HG02852 (cell line): ENCODE measurements at regions not wholly inside any gene's neighbourhood (a gene's known extent, or its start where the extent isn't known, plus 50 kb on each side); places are given as distances from the start of the nearest gene placed in this dataset.
A peak's percentile ranks its signal among the peaks of the same experiment; 100 is the strongest.
"Not testable (repeated sequence)": the region's sequence is repeated elsewhere in the genome, so short reads cannot be mapped to it uniquely, and the experiment has no call there.

ENCODE experiments used
- ATAC-seq: cut with Tn5 transposase; IDR thresholded peaks from one replicate; pipeline ENCODE4 v1.9.1; 2021; ENCODE audit warnings: mild to moderate bottlenecking, moderate library complexity; ENCODE audit not compliant: unreplicated experiment

DNA sequence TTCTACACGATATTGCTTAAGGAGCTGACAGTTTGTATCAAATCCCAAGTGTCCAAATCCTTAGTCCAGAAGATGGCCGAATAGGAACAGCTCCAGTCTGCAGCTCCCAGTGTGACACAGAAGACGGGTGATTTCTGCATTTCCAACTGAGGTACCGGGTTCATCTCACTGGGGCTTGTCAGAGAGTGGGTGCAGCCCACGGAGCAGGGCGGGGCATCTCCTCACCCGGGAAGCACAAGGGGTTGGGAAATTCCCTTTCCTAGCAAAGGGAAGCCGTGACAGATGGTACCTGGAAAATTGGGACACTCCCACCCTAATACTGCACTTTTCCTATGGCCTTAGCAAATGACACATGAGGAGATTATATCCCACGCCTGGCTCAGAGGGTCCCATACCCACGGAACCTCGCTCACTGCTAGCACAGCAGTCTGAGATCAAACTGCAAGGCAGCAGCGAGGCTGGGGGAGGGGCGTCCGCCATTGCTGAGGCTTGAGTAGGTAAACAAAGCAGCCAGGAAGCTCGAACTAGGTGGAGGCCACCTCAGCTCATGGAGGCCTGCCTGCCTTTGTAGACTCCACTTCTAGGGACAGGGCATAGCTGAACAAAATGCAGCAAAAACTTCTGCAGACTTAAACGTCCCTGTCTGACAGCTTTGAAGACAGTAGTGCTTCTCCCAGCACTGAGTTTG is 162.3 kb upstream of the MAP2 start:
- not testable (repeated sequence) for ATAC-seq

DNA sequence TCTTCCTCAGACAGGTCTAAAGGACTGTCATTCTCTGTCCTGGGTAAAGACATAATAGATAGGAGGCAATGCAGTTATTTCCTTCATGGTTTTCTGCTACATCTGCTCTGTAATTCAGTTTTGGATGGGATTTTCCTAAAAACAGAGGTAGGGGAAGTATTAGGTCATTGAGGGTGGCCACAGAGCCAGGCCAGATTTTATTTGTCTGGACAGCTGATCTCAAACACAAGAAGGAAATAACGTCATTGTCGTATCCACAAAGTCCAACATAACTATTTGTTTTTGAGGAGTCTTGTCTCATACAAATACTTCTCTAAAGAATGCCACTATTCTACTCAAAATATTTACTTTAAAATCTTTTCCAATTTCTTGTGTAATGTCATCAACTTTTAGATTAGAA is 154.8 kb upstream of the MAP2 start:
- no peak for ATAC-seq

- no peak for ATAC-seq
These were observed 147.8 kb upstream of the MAP2 start for GRCh38 chr2:209276000-209276399.

DNA sequence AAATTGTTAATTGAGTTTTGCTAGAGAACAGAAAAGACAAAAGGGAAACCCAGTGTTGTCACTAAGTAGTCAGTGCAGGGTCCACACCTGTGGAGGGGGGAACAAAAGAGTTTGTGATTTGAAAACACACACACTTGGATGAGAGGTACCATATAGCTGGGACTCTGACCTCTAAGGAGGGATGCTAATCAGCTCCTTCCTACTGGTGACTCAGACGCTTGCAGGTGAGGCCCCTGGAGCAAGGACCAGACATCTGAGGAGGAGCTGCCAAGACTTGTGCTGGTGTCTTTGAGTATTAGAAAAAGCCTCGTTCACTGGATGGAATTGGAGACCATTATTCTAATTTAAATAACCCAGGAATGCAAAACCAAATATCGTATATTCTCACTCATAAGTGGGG is 146.4 kb upstream of the MAP2 start:
- ATAC-seq = no peak

DNA sequence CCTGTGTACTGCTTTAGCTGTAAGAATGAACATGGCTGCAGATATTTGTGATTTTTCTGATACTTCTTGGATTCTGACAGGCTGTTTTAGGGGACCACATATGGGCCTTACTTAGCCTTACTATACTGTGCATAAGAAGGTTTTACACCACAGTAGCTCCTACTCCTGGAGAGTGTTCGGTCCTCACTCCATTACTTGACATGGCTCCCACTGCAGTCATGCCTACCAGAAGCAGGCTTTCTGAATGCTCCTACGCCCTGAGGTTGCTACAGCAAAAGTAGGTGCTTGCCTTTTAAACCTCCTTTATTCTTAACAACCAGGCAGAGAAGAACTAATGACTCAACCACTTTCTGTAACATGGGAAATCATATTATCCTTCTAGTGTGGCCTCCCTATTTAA is 125.2 kb upstream of the MAP2 start:
- no peak for ATAC-seq

GRCh38 chr2:209299478-209299877 is 124.4 kb upstream of the MAP2 start:
- not testable (repeated sequence) for ATAC-seq

DNA sequence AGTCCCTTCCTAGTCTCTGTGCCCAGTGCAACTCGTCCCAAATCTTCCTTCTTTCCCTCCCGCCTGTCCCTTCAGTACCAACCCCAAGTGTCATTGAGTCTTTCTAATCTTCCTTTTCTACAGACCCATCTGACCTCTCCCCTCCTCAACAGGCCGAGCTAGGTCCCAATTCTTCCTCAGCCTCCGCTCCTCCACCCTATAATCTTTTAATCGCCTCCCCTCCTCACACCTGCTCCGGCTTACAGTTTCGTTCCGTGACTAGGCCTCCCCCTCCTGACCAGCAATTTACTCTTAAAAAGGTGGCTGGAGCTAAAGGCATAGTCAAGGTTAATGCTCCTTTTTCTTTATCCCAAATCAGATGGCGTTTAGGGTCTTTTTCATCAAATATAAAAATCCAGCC is 123.1 kb upstream of the MAP2 start:
- not testable (repeated sequence) for ATAC-seq

DNA sequence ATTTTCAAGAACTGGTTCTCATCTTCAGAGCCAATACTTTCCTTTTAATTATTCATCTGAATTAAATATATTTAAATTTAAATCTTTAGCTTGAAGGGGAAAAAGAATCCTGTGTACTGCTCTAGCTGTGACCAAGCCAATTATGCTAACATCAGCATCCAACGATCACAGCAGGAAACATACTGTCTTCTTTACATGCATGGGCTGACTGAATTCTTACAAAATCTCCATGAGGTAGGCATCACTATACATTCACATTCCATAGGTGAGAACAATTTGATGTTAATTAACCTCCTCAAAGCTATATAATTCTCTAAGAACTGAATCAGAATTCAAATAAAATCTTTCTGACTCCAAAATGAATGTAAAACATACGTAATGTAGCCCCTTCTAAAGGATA is 118.8 kb upstream of the MAP2 start:
- ATAC-seq = no peak

DNA sequence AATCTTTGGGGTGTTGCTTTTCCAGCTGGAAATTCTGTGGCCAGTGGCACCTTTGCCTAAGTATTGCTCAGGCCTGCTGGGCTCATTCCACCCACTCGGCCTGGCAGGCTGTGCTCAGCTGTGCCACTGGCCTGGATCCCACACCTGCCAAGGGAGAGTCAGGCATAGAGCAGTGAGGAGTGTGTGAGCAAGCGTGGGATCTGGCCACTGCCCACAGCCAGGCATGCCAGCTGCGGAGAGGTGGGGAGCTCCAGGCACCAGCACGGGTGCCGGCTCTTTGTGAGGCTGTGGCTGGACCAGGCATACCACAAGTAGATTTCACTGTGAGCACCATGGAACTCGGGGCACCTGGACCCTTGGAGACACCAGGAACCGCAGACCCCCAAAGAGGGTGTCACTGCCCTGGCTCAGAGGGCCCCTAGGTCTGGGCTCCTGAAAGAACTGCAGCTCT is 118.1 kb upstream of the MAP2 start:
- ATAC-seq = no peak

- ATAC-seq = no peak
These were observed 116.5 kb upstream of the MAP2 start for GRCh38 chr2:209307161-209308001.

DNA sequence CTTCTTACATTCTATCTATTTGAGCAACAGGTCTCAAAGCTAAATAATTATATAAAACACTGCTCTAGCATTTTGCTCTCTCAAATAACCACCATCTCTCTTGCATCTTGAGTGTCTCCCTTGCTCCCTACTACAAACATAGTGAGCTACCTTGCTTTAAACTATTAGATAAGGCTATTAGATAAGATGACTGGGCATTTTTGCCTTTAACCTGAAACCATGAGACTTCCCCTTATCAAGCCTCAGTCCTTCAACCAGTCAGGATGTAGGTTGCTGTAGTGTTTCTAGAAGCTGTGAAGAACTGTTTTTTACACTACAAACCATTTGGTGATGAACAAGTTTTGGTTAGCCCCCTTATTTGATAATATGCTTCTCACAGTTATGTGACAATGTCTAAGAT is 115.4 kb upstream of the MAP2 start:
- ATAC-seq = no peak

DNA sequence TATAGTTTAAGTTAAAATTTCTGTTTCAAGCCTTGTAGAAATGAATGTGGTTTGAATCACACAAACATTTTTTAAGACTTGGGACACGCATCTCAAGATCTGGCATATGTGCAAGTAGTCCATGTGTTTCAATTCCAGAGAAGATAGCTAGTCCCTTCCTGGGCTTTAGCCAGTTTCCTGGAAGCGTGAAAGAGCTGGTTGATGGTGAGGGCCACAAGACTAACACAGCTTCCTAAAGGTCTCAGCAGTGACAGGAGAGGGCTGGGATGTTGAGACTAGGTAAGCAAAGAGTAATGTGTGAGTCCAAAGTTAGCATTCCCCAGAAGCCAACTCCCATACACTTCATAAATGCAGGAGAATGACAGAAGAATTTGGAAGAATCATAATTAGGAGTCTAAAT is 111.9 kb upstream of the MAP2 start:
- no peak for ATAC-seq

GRCh38 chr2:209312450-209312849 is 111.4 kb upstream of the MAP2 start:
- ATAC-seq = not testable (repeated sequence)

- ATAC-seq = no peak
These were observed 109.2 kb upstream of the MAP2 start for GRCh38 chr2:209314653-209315052.

DNA sequence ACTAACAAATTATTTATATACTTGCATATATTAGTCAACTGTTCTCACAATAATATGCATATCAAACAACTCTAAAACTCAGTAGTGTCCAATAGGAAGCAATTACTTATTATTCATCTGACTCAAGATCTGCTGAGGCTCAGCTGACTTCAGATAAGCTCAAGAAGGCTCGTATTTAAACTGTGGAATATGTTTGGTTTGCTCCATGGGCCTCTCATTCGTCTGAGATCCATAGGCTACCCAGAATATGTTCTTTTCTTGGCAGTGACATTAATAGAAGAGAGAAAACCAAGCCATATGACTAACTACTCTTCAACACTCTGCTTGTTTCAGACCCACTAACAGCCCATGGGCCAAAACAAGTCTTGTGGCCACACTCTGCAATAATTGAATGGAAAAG is 107.7 kb upstream of the MAP2 start:
- no peak for ATAC-seq

- no peak for ATAC-seq
These were observed 102.8 kb upstream of the MAP2 start for GRCh38 chr2:209321076-209321475.

DNA sequence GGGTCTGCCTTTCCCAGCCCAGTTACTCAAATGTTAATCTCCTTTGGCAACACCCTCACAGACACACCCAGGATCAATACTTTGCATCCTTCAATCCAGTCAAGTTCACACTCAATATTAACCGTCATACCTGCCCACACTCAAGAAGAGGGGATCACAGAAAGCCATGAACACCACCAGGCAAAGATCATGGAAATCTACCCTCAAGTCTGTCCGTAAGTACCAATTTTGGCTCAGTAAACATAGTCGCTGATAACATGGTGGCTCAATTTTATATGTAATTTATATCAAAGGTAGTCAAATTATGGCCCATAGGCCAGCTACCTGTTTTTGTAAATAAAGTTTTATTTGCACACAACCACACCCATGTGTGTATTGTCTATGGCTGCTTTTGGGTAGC is 102.3 kb upstream of the MAP2 start:
- ATAC-seq = no peak

DNA sequence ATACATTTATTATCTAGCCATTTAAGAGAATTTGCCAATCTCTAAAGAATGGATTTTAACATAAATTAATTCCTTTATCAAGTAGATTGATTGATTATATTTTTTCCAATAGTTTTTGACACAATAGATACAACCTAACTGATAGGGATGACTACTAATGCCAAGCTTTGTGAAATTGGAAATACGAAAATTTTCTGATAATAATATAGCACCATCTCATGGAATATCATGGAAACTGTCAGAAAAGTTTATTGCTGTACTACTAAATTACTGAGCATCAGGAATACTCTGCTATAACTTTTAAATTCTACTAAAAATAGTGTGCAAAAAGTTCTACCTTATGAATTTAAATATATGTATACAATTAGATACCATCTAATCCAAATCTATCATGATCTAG is 101.8 kb upstream of the MAP2 start:
- no peak for ATAC-seq

GRCh38 chr2:209322905-209323512 is 100.8 kb upstream of the MAP2 start:
- ATAC-seq = peak; percentile 54

GRCh38 chr2:209323738-209324137 is 100.1 kb upstream of the MAP2 start:
- ATAC-seq = no peak

DNA sequence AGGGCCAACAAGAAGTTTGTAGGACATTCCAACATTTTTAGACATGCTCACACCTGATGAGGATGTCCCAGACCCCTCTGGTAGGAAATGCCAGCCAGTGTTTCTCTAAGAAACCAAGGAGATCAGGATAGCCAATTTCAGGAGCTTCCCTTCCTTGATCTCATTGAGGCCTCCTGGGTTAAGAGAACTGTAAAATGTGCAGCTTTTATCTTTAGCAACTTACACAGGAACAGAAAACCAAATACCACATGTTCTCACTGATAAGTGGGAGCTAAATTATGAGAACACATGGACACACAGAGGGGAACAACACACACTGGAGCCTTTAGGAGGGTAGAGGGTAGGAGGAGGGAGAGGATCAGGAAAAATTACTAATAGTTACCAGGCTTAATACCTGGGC is 99.6 kb upstream of the MAP2 start:
- ATAC-seq = no peak

DNA sequence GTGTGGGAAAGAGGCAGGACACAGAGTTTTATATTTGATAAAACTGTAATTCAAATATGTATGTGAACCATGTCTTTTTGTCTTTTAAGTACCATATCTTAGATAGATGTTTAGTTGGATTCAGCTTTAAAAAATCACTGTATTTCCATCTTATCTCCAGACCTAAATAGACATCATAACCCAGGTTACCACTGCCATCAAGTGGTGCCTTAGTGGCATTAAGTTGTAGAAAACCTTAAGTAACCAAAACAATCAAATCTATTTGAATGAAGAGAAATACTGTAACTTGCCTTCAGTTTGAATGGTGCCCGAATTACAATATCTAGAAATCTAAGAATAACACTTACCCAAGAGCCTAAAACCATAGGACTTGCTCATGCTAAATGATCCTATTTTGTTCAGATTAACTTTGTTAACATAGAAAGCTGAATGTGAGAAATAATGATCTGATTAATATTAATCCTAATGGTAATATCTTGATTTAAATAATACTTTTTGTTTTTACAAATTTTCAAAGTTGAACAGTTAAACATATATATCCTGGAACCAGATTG is 92.5 kb upstream of the MAP2 start:
- ATAC-seq = no peak
